CD4-positive, alpha-beta T cell treated with Interleukin-15 for 4 hours (primary cell): ENCODE measurements at regions not wholly inside any gene's neighbourhood (a gene's known extent, or its start where the extent isn't known, plus 50 kb on each side); places are given as distances from the start of the nearest gene placed in this dataset.

Source experiments
- DNase-seq: peaks from one replicate; pipeline ENCODE4 v3.0.0-alpha.2; 2020; ENCODE audit warnings: low spot score

GRCh38 chr13:30030141-30030750 lies 179.8 kb upstream of the UBL3 start:
- no peak for DNase-seq

GRCh38 chr13:30027569-30028455 lies 177.4 kb upstream of the UBL3 start:
- DNase-seq, result no peak

- no peak for DNase-seq
These were observed 176.5 kb upstream of the UBL3 start for GRCh38 chr13:30026909-30027308.

- no peak for DNase-seq
These were observed 175.7 kb upstream of the UBL3 start for GRCh38 chr13:30026093-30026492.

GRCh38 chr13:30025351-30025750 lies 174.9 kb upstream of the UBL3 start:
- no peak for DNase-seq

- DNase-seq, result no peak
These were observed 173.9 kb upstream of the UBL3 start for GRCh38 chr13:30024125-30024865.

GRCh38 chr13:30023196-30023895 lies 172.9 kb upstream of the UBL3 start:
- DNase-seq, result no peak

- DNase-seq, result no peak
These were observed 172.4 kb upstream of the UBL3 start for GRCh38 chr13:30022796-30023195.

- no peak for DNase-seq
These were observed 171.8 kb upstream of the UBL3 start for GRCh38 chr13:30022256-30022655.

GRCh38 chr13:30021611-30022010 lies 171.2 kb upstream of the UBL3 start:
- no peak for DNase-seq

GRCh38 chr13:30020726-30021312 lies 170.4 kb upstream of the UBL3 start:
- DNase-seq, result no peak

GRCh38 chr13:30019648-30020626 lies 169.5 kb upstream of the UBL3 start:
- DNase-seq, result no peak

- no peak for DNase-seq
These were observed 167.5 kb upstream of the UBL3 start for GRCh38 chr13:30017880-30018279.

- no peak for DNase-seq
These were observed 166.0 kb upstream of the UBL3 start for GRCh38 chr13:30016398-30016797.

GRCh38 chr13:30009411-30009810 lies 159.0 kb upstream of the UBL3 start:
- DNase-seq, result no peak

- no peak for DNase-seq
These were observed 155.8 kb upstream of the UBL3 start for GRCh38 chr13:30006246-30006645.

- DNase-seq, result no peak
These were observed 153.8 kb upstream of the UBL3 start for GRCh38 chr13:30004204-30004603.

GRCh38 chr13:30002577-30002976 lies 152.2 kb upstream of the UBL3 start:
- DNase-seq, result no peak

- no peak for DNase-seq
These were observed 150.0 kb upstream of the UBL3 start for GRCh38 chr13:30000370-30000765.

- DNase-seq, result no peak
These were observed 149.3 kb upstream of the UBL3 start for GRCh38 chr13:29999492-30000369.
